Endodermal cell (in vitro differentiated cells): ENCODE measurements at regions not wholly inside any gene's neighbourhood (a gene's known extent, or its start where the extent isn't known, plus 50 kb on each side); places are given as distances from the start of the nearest gene placed in this dataset.

Experiments
- DNase-seq: peaks from one replicate; pipeline ENCODE4 v3.0.0-alpha.2; 2017
- H3K27ac ChIP-seq: 2 replicates; pipeline ENCODE4 v1.5.1; 2013; ENCODE audit warnings: mild to moderate bottlenecking, low read depth, low read length, moderate library complexity
- H3K27me3 ChIP-seq: 2 replicates; pipeline ENCODE4 v1.6.1; 2013; ENCODE audit warnings: mild to moderate bottlenecking, low read length, moderate library complexity; ENCODE audit not compliant: insufficient read depth, control insufficient read depth, poor library complexity, severe bottlenecking
- H3K36me3 ChIP-seq: 2 replicates; pipeline ENCODE4 v1.7.0; 2013; ENCODE audit warnings: mild to moderate bottlenecking, low read length, moderate library complexity; ENCODE audit not compliant: control insufficient read depth, insufficient read depth
- H3K4me1 ChIP-seq: one replicate; pipeline ENCODE4 v1.7.0; 2013; ENCODE audit warnings: low read length; ENCODE audit not compliant: control insufficient read depth, insufficient read depth
- H3K4me3 ChIP-seq: 2 replicates; pipeline ENCODE4 v1.5.1; 2013; ENCODE audit warnings: mild to moderate bottlenecking, low read length, moderate library complexity
- H3K9ac ChIP-seq: 2 replicates; pipeline ENCODE4 v1.6.1; 2013; ENCODE audit warnings: mild to moderate bottlenecking, low read length, moderate library complexity; ENCODE audit not compliant: poor library complexity, severe bottlenecking; ENCODE audit errors: extremely low read depth
- H3K9me3 ChIP-seq: 2 replicates; pipeline ENCODE4 v1.6.1; 2013; ENCODE audit warnings: mild to moderate bottlenecking, low read length, moderate library complexity; ENCODE audit not compliant: control insufficient read depth
- H3K27ac Mint-ChIP-seq: 2 replicates; pipeline ENCODE4 v1.8.0; 2020; ENCODE audit warnings: mixed read lengths
- H3K27me3 Mint-ChIP-seq: 2 replicates; pipeline ENCODE4 v1.8.0; 2021; ENCODE audit warnings: mild to moderate bottlenecking, mixed read lengths; ENCODE audit not compliant: insufficient read depth
- H3K36me3 Mint-ChIP-seq: 2 replicates; pipeline ENCODE4 v1.8.0; 2020; ENCODE audit warnings: low read depth, mixed read lengths
- H3K4me1 Mint-ChIP-seq: 2 replicates; pipeline ENCODE4 v1.8.0; 2020; ENCODE audit warnings: mixed read lengths
- H3K4me3 Mint-ChIP-seq: 2 replicates; pipeline ENCODE4 v1.8.0; 2020; ENCODE audit warnings: mild to moderate bottlenecking, moderate library complexity, mixed read lengths
- H3K9me3 Mint-ChIP-seq: 2 replicates; pipeline ENCODE4 v1.8.0; 2020; ENCODE audit warnings: mild to moderate bottlenecking, mixed read lengths
- WGBS, 2 experiments: methylation state at CpG; one replicate each; pipeline versions ENCODE4 v1.1.5 to v1.1.7; 2013; ENCODE audit warnings: missing lambda C conversion rate in 2 of 2, mixed read lengths in 1 of 2; ENCODE audit not compliant: insufficient coverage in 1 of 2, insufficient read length in 1 of 2; 5-methylcytosine and 5-hydroxymethylcytosine counted together
- TF ChIP-seq, protein P1 (sequence below): fragments of 200-600 bp; sonication (generic); conservative IDR thresholded peaks from 2 replicates; pipeline ENCODE4 v1.5.0; 2021; ENCODE audit warnings: antibody characterized with exemption, mild to moderate bottlenecking

DNA sequence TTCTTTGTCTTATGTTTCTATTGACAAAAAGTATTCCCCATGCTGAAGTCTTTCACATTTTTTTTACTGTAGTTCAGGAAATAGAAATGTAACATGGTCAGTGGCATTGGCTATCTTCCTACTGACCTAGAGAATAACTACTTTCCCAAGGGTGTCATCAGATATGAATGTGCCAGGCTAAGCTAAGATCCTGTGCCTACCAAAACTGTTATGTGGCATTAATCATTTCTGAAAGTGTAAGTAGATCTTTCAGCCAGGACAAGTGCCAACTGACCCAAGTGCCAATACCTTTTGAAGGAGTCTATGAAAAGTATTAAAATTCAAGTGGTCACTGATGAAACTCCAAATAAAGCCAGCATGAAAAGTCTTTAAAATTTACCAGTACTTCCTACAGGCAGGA lies 165.3 kb downstream of the TNFSF18 start:
- Mint-ChIP-seq H3K27me3 (peaks cover 20% of the 10 kb centered on the region), H3K27ac (no peak overlapping the region), H3K36me3 (no peaks in the 10 kb centered on the region), H3K4me3 (no peak overlapping the region), H3K4me1 (peaks cover 37% of the 10 kb centered on the region), H3K9me3 (peaks cover under 1% of the 10 kb centered on the region)
- Histone ChIP-seq H3K4me1 (peaks cover 3% of the 10 kb centered on the region), H3K4me3 (no peak overlapping the region), H3K9me3 (peaks cover 10% of the 10 kb centered on the region), H3K27me3 (peaks cover 17% of the 10 kb centered on the region), H3K36me3 (no peaks in the 10 kb centered on the region), H3K9ac (no peak overlapping the region), H3K27ac (no peak overlapping the region)
- TF ChIP-seq, protein P1, sequence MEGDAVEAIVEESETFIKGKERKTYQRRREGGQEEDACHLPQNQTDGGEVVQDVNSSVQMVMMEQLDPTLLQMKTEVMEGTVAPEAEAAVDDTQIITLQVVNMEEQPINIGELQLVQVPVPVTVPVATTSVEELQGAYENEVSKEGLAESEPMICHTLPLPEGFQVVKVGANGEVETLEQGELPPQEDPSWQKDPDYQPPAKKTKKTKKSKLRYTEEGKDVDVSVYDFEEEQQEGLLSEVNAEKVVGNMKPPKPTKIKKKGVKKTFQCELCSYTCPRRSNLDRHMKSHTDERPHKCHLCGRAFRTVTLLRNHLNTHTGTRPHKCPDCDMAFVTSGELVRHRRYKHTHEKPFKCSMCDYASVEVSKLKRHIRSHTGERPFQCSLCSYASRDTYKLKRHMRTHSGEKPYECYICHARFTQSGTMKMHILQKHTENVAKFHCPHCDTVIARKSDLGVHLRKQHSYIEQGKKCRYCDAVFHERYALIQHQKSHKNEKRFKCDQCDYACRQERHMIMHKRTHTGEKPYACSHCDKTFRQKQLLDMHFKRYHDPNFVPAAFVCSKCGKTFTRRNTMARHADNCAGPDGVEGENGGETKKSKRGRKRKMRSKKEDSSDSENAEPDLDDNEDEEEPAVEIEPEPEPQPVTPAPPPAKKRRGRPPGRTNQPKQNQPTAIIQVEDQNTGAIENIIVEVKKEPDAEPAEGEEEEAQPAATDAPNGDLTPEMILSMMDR, result no peak
- DNase-seq, result no peak

DNA sequence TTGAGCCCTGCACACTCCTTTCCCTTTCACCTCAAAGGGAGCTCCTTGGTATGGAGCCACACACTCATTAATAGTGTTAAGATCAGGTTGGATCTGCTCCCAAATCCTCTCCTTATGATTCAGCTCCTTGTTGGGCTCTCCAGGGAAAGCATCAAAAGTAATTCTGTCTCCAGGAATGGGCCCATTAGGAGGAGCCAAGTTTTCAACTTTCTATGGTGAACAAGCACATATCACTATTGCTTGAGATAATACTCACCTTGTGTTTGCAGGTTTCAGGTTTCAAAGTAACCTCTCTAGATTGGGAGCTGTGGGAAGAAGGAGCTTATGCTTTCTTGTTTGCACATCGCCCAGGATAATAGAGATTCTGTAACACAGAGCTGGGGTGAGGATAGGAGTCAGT lies 164.8 kb downstream of the TNFSF18 start:
- H3K27me3 Mint-ChIP-seq, result peaks cover 17% of the 10 kb centered on the region
- peaks cover 10% of the 10 kb centered on the region for H3K9me3 ChIP-seq
- H3K36me3 Mint-ChIP-seq, result no peaks in the 10 kb centered on the region
- H3K36me3 ChIP-seq, result no peaks in the 10 kb centered on the region
- no peak overlapping the region for H3K27ac ChIP-seq
- no peak overlapping the region for H3K4me3 ChIP-seq
- TF ChIP-seq, protein P1, result no peak
- peaks cover 17% of the 10 kb centered on the region for H3K27me3 ChIP-seq
- no peak for DNase-seq
- H3K9me3 Mint-ChIP-seq, result no peaks in the 10 kb centered on the region
- peaks cover 37% of the 10 kb centered on the region for H3K4me1 Mint-ChIP-seq
- 60 to 67% methylated on average over 1 of the region's 1 CpG for WGBS, 2 experiments
- no peak overlapping the region for H3K9ac ChIP-seq
- H3K4me1 ChIP-seq, result peaks cover 3% of the 10 kb centered on the region
- no peak overlapping the region for H3K4me3 Mint-ChIP-seq
- H3K27ac Mint-ChIP-seq, result peak overlapping the region; percentile 75

DNA sequence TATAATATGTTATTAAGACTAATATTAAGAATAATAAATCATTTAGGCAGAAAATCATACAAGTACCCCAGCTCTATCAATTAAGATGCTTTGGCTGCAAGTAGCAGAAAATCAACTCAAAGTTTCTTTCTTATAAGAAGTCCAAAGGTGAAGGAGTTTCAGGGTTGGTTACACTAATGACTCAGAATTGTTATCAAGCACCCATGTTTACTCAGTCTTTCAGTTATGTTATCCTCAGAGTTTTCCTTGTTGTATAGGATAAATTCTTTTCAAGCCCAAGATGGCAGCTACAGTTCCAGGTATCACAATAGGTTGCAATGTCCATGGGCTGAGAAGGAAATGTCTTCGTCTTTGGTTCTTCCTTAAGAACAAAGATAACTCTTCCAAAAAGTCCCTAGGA lies 163.6 kb downstream of the TNFSF18 start:
- H3K27ac Mint-ChIP-seq, result no peak overlapping the region
- Histone ChIP-seq H3K27ac (no peak overlapping the region), H3K4me3 (no peak overlapping the region), H3K9ac (no peak overlapping the region), H3K9me3 (peaks cover 10% of the 10 kb centered on the region), H3K36me3 (no peaks in the 10 kb centered on the region), H3K4me1 (peaks cover 3% of the 10 kb centered on the region), H3K27me3 (peaks cover 16% of the 10 kb centered on the region)
- no peak overlapping the region for H3K4me3 Mint-ChIP-seq
- no peaks in the 10 kb centered on the region for H3K9me3 Mint-ChIP-seq
- H3K4me1 Mint-ChIP-seq, result peaks cover 37% of the 10 kb centered on the region
- DNase-seq, result no peak
- no peaks in the 10 kb centered on the region for H3K36me3 Mint-ChIP-seq
- TF ChIP-seq, protein P1, result no peak
- peaks cover 17% of the 10 kb centered on the region for H3K27me3 Mint-ChIP-seq
- 100% methylated on average over 1 of the region's 1 CpG for WGBS, 2 experiments
